Endothelial cell of umbilical vein (primary cell): ENCODE measurements at regions not wholly inside any gene's neighbourhood (a gene's known extent, or its start where the extent isn't known, plus 50 kb on each side); places are given as distances from the start of the nearest gene placed in this dataset.

Experiments used
- BruUV-seq: library from RNA; stranded (reverse); fragments of 400-500 nt; replicated peaks from 2 replicates; lab custom pipeline; 2021; lab: Mats Ljungman, UMichigan
- CTCF ChIA-PET: fragments of 300-600, 350-600 bp; sonication (Branson Sonifier 250); formaldehyde crosslinking; loops from one replicate; lab custom pipeline; 2021; ENCODE audit warnings: antibody characterized with exemption, inconsistent platforms; lab: Charles Lee
- POLR2A ChIA-PET: fragments of 300-600, 350-600 bp; sonication (Branson Sonifier 250); formaldehyde crosslinking; loops from one replicate; lab custom pipeline; 2021; ENCODE audit warnings: antibody characterized with exemption, inconsistent platforms; lab: Charles Lee
- DNase-seq: peaks from one replicate; pipeline ENCODE4 v3.0.0-alpha.2; 2011; ENCODE audit warnings: low read depth, low spot score
- FAIRE-seq: peaks from 2 replicates; lab custom pipeline; 2011; peaks lifted over from hg19 to GRCh38; lab: Jason Lieb, UNC
- H2AFZ ChIP-seq: 2 replicates; pipeline ENCODE4 v1.6.0; 2012; ENCODE audit warnings: low read depth, low read length, control low read depth, inconsistent platforms
- H3K27ac ChIP-seq: 2 replicates; pipeline ENCODE4 v1.5.1; 2011; ENCODE audit warnings: low read depth, mild to moderate bottlenecking, control low read depth, low read length, moderate library complexity; ENCODE audit not compliant: insufficient read depth
- H3K27me3 ChIP-seq, 2 experiments: 2 replicates each; pipeline versions ENCODE4 v1.6.0 to v1.6.1; 2011; ENCODE audit warnings: low read length in 2 of 2, mixed read lengths in 1 of 2; ENCODE audit not compliant: control insufficient read depth in 2 of 2, insufficient read depth in 2 of 2
- H3K36me3 ChIP-seq, 2 experiments: 2 replicates in 1 of 2; 3 replicates in 1 of 2; pipeline ENCODE4 v1.5.1; 2011; ENCODE audit warnings: low read length in 2 of 2, mild to moderate bottlenecking in 1 of 2, moderate library complexity in 1 of 2; ENCODE audit not compliant: control insufficient read depth in 2 of 2, insufficient read depth in 2 of 2; ENCODE audit errors: extremely low read depth in 1 of 2
- H3K4me1 ChIP-seq: 3 replicates; pipeline ENCODE4 v1.5.1; 2011; ENCODE audit warnings: mild to moderate bottlenecking, low read length; ENCODE audit not compliant: control insufficient read depth, insufficient read depth; ENCODE audit errors: extremely low read depth
- H3K4me2 ChIP-seq: 2 replicates; pipeline ENCODE4 v1.6.1; 2011; ENCODE audit warnings: low read length, control low read depth, mixed read lengths; ENCODE audit not compliant: insufficient read depth
- H3K4me3 ChIP-seq, 3 experiments: fragments of 200-600 bp in 1 of 3; sonication (generic), shearing (Covaris generic) in 1 of 3; replicated peaks in 1 of 3; 2 replicates each; pipeline ENCODE4 v1.5.1; 2011 to 2016; ENCODE audit warnings: control low read depth in 3 of 3, low read length in 3 of 3, mild to moderate bottlenecking in 2 of 3, inconsistent platforms in 1 of 3, low read depth in 1 of 3, moderate library complexity in 1 of 3; ENCODE audit not compliant: insufficient read depth in 1 of 3
- H3K79me2 ChIP-seq: 2 replicates; pipeline ENCODE4 v1.6.0; 2012; ENCODE audit warnings: low read length, inconsistent platforms; ENCODE audit not compliant: control insufficient read depth, insufficient read depth
- H3K9ac ChIP-seq: replicated peaks from 2 replicates; pipeline ENCODE3; 2011; ENCODE audit warnings: low read length, control low read depth; ENCODE audit not compliant: insufficient read depth; ENCODE audit errors: extremely low read depth
- H3K9me1 ChIP-seq: replicated peaks from 3 replicates; pipeline ENCODE4 v1.6.0; 2011; ENCODE audit warnings: mild to moderate bottlenecking, low read length; ENCODE audit not compliant: control insufficient read depth, insufficient read depth; ENCODE audit errors: extremely low read depth
- H3K9me3 ChIP-seq: replicated peaks from 2 replicates; pipeline ENCODE4 v1.5.1; 2012; ENCODE audit warnings: low read length, inconsistent platforms; ENCODE audit not compliant: control insufficient read depth, insufficient read depth
- H4K20me1 ChIP-seq: replicated peaks from 2 replicates; pipeline ENCODE3; 2011; ENCODE audit warnings: mild to moderate bottlenecking, low read length; ENCODE audit not compliant: control insufficient read depth, insufficient read depth; ENCODE audit errors: extremely low read depth
- EZH2 ChIP-seq: IDR thresholded peaks from 2 replicates; pipeline ENCODE4 v1.6.1; 2012; ENCODE audit warnings: borderline replicate concordance, low read depth, mild to moderate bottlenecking, moderate library complexity, low read length, inconsistent platforms; ENCODE audit not compliant: severe bottlenecking
- FOS ChIP-seq: IDR thresholded peaks from 2 replicates; pipeline ENCODE4 v1.6.1; 2011; ENCODE audit warnings: mild to moderate bottlenecking, low read length, moderate library complexity, borderline replicate concordance; ENCODE audit not compliant: insufficient read depth
- GATA2 ChIP-seq: IDR thresholded peaks from 2 replicates; pipeline ENCODE4 v1.7.0; 2011; ENCODE audit warnings: low read depth, mild to moderate bottlenecking, moderate library complexity, mixed read lengths, low read length; ENCODE audit not compliant: insufficient read length, insufficient read depth
- JUN ChIP-seq: IDR thresholded peaks from 2 replicates; pipeline ENCODE4 v1.6.1; 2011; ENCODE audit warnings: borderline replicate concordance, low read depth; ENCODE audit not compliant: insufficient read length, insufficient read depth
- MYC ChIP-seq: IDR thresholded peaks from one replicate; pipeline ENCODE4 v1.6.1; 2011; ENCODE audit warnings: mild to moderate bottlenecking, low read depth, low read length
- POLR2A ChIP-seq: IDR thresholded peaks from 2 replicates; pipeline ENCODE4 v1.6.1; 2012; ENCODE audit warnings: low read depth, mild to moderate bottlenecking, control low read depth, low read length
- POLR2AphosphoS5 ChIP-seq: IDR thresholded peaks from 2 replicates; pipeline ENCODE4 v1.6.1; 2012; ENCODE audit warnings: low read depth, mild to moderate bottlenecking, control low read depth, low read length, moderate library complexity; ENCODE audit not compliant: insufficient read depth
- dilution Hi-C: fragments of 300-500 bp; cut with MboI; formaldehyde crosslinking; loops from one replicate; pipeline ENCODE4 v1.15.0; 2019; ENCODE audit warnings: low sequenced_read_pairs; ENCODE audit not compliant: extremely low pct_ligation_motif_present
- intact Hi-C: fragments of 100-400 bp; cut with micrococcal nuclease; formaldehyde crosslinking; loops from one replicate; pipeline ENCODE4 v1.10.0; 2022
- TF ChIP-seq, protein P1 (sequence below): IDR thresholded peaks from 2 replicates; pipeline ENCODE4 v1.6.1; 2011; ENCODE audit not compliant: insufficient read depth, insufficient read length
- TF ChIP-seq, protein P2 (sequence below), 2 donors: IDR thresholded peaks; 1 replicate in 1 of 2; 2 replicates in 1 of 2; pipeline ENCODE4 v1.5.1; 2011; ENCODE audit warnings: low read length in 2 of 2, mild to moderate bottlenecking in 2 of 2, moderate library complexity in 2 of 2, control low read depth in 1 of 2, inconsistent platforms in 1 of 2, low read depth in 1 of 2; ENCODE audit not compliant: insufficient read depth in 1 of 2; ENCODE audit errors: extremely low read depth in 1 of 2

- DNase-seq (peak; percentile 18), FAIRE-seq (peak; percentile 91)
- no TSS peak for BruUV-seq
- Histone ChIP-seq H3K9ac (no peak overlapping the region), H3K79me2 (no peaks in the 10 kb centered on the region), H2AFZ (no peak overlapping the region), H3K4me3 (no peak overlapping the region), H3K4me2 (no peak overlapping the region), H4K20me1 (no peaks in the 10 kb centered on the region), H3K27me3 (no peaks in the 10 kb centered on the region), H3K4me1 (no peaks in the 10 kb centered on the region), H3K27ac (peak overlapping the region; percentile 33), H3K36me3 (no peaks in the 10 kb centered on the region), H3K9me1 (no peaks in the 10 kb centered on the region), H3K9me3 (no peaks in the 10 kb centered on the region)
- ChIA-PET POLR2A (no interaction called here), CTCF (no interaction called here)
- dilution Hi-C loops (no loop called here), intact Hi-C loops (loop anchor here (1.0 to 2.0 kb wide), 2 partner anchors 25 to 36 kb away; no protein-coding TSS in a partner anchor)
- TF ChIP-seq EZH2 (no peak), FOS (peak; percentile 51), MYC (no peak), POLR2A (no peak), GATA2 (peak; percentile 82), JUN (no peak), POLR2AphosphoS5 (no peak)
- TF ChIP-seq, protein P1, sequence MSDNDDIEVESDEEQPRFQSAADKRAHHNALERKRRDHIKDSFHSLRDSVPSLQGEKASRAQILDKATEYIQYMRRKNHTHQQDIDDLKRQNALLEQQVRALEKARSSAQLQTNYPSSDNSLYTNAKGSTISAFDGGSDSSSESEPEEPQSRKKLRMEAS = no peak
- TF ChIP-seq, protein P2, sequence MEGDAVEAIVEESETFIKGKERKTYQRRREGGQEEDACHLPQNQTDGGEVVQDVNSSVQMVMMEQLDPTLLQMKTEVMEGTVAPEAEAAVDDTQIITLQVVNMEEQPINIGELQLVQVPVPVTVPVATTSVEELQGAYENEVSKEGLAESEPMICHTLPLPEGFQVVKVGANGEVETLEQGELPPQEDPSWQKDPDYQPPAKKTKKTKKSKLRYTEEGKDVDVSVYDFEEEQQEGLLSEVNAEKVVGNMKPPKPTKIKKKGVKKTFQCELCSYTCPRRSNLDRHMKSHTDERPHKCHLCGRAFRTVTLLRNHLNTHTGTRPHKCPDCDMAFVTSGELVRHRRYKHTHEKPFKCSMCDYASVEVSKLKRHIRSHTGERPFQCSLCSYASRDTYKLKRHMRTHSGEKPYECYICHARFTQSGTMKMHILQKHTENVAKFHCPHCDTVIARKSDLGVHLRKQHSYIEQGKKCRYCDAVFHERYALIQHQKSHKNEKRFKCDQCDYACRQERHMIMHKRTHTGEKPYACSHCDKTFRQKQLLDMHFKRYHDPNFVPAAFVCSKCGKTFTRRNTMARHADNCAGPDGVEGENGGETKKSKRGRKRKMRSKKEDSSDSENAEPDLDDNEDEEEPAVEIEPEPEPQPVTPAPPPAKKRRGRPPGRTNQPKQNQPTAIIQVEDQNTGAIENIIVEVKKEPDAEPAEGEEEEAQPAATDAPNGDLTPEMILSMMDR (IDR thresholded peaks at IDR 0.05; ENCODE audit: extremely low read depth in 1 of 2, insufficient read depth in 1 of 2, low read depth in 1 of 2, low read length in 2 of 2) = no peak
Measured at GRCh38 chr3:161890147-161890625, 393.6 kb downstream of the OTOL1 start.
